ENCODE measurements at regions not wholly inside any gene's neighbourhood (a gene's known extent, or its start where the extent isn't known, plus 50 kb on each side); places are given as distances from the start of the nearest gene placed in this dataset.

- Histone ChIP-seq H3K4me3 (no peak overlapping the region), H3K4me1 (no peaks in the 10 kb centered on the region), H3K27me3 (peaks cover 0 to 5% (median 0%) of the 10 kb centered on the region in 7 donors), H3K9me3 (no peaks in the 10 kb centered on the region), H3K36me3 (no peaks in the 10 kb centered on the region), H3K27ac (no peak overlapping the region)
- no peak for ATAC-seq
- WGBS, 2 donors = 68 to 79% methylated on average over 2 of the region's 2 CpGs
- TF ChIP-seq CTCF (IDR thresholded peaks at IDR 0.05) = no peak
- no peak for DNase-seq
- intact Hi-C loops (cut with DNase I) = no loop called here
Measured at GRCh38 chr3:5739949-5740348, 552.4 kb downstream of the EDEM1 start.

GRCh38 chr3:5741017-5741416 is 553.5 kb downstream of the EDEM1 start:
- no peak for TF ChIP-seq CTCF (IDR thresholded peaks at IDR 0.05)
- no peak overlapping the region for H3K4me3 ChIP-seq
- peaks cover 0 to 5% (median 0%) of the 10 kb centered on the region in 7 donors for H3K27me3 ChIP-seq
- no peaks in the 10 kb centered on the region for H3K4me1 ChIP-seq
- intact Hi-C loops (cut with DNase I) = no loop called here
- 86 to 89% methylated on average over 4 of the region's 4 CpGs for WGBS, 2 donors
- H3K27ac ChIP-seq = no peak overlapping the region
- DNase-seq (no peak), ATAC-seq (no peak)
- no peaks in the 10 kb centered on the region for H3K9me3 ChIP-seq
- H3K36me3 ChIP-seq = no peaks in the 10 kb centered on the region

- H3K4me3 ChIP-seq = no peak overlapping the region
- 78 to 82% methylated on average over 3 of the region's 3 CpGs for WGBS, 2 donors
- ATAC-seq = no peak
- TF ChIP-seq CTCF (IDR thresholded peaks at IDR 0.05) = no peak
- no peaks in the 10 kb centered on the region for H3K27me3 ChIP-seq
- H3K9me3 ChIP-seq = no peaks in the 10 kb centered on the region
- no peaks in the 10 kb centered on the region for H3K4me1 ChIP-seq
- intact Hi-C loops (cut with DNase I) = no loop called here
- H3K36me3 ChIP-seq = no peaks in the 10 kb centered on the region
- no peak overlapping the region for H3K27ac ChIP-seq
- no peak for DNase-seq
Measured at GRCh38 chr3:5750091-5750490, 562.6 kb downstream of the EDEM1 start.

- H3K4me1 ChIP-seq = no peaks in the 10 kb centered on the region
- H3K27me3 ChIP-seq = no peaks in the 10 kb centered on the region
- no peaks in the 10 kb centered on the region for H3K36me3 ChIP-seq
- no peak overlapping the region for H3K27ac ChIP-seq
- WGBS, 2 donors = 88 to 91% methylated on average over 3 of the region's 3 CpGs
- intact Hi-C loops (cut with DNase I) = no loop called here
- no peaks in the 10 kb centered on the region for H3K9me3 ChIP-seq
- DNase-seq (no peak), ATAC-seq (no peak)
- no peak for TF ChIP-seq CTCF (IDR thresholded peaks at IDR 0.05)
- no peak overlapping the region for H3K4me3 ChIP-seq
Measured at GRCh38 chr3:5750874-5751640, 563.5 kb downstream of the EDEM1 start.

All from heart right ventricle (tissue), 16 donors.